ENCODE measurements at regions not wholly inside any gene's neighbourhood (a gene's known extent, or its start where the extent isn't known, plus 50 kb on each side); places are given as distances from the start of the nearest gene placed in this dataset.
A peak's percentile ranks its signal among the peaks of the same experiment; 100 is the strongest.

GRCh38 chr13:50200569-50200968, 185.3 kb downstream of the KCNRG start:
- peak overlapping the region; percentile 57 for H3K27ac ChIP-seq
- TF ChIP-seq, protein P1, sequence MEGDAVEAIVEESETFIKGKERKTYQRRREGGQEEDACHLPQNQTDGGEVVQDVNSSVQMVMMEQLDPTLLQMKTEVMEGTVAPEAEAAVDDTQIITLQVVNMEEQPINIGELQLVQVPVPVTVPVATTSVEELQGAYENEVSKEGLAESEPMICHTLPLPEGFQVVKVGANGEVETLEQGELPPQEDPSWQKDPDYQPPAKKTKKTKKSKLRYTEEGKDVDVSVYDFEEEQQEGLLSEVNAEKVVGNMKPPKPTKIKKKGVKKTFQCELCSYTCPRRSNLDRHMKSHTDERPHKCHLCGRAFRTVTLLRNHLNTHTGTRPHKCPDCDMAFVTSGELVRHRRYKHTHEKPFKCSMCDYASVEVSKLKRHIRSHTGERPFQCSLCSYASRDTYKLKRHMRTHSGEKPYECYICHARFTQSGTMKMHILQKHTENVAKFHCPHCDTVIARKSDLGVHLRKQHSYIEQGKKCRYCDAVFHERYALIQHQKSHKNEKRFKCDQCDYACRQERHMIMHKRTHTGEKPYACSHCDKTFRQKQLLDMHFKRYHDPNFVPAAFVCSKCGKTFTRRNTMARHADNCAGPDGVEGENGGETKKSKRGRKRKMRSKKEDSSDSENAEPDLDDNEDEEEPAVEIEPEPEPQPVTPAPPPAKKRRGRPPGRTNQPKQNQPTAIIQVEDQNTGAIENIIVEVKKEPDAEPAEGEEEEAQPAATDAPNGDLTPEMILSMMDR (conservative IDR thresholded peaks at IDR 0.05): no peak

- H3K27ac ChIP-seq: peak overlapping the region; percentile 57
- TF ChIP-seq, protein P1 (conservative IDR thresholded peaks at IDR 0.05): no peak
Measured at GRCh38 chr13:50200988-50201387, 185.7 kb downstream of the KCNRG start.

DNA sequence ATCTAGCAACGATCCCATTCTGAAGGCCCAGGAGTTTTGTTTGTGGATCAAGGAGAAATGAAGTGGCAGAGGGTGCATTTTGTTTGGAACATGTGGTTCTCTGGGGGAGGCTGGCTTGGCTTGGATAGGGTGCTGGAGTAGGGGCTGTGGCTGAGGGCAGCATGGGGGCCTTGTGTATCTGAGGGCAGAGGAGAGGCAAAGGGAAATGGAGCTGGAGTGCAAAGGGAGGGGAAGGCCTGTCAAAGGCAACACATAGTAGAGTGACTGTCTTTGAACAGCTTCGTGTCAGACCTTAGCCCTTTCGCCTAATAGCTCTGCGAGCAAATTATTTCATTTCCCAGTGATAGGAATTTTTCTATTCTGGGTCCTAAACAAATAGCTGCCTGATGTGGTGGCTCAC, 187.2 kb downstream of the KCNRG start:
- H3K27ac ChIP-seq: no peak overlapping the region

DNA sequence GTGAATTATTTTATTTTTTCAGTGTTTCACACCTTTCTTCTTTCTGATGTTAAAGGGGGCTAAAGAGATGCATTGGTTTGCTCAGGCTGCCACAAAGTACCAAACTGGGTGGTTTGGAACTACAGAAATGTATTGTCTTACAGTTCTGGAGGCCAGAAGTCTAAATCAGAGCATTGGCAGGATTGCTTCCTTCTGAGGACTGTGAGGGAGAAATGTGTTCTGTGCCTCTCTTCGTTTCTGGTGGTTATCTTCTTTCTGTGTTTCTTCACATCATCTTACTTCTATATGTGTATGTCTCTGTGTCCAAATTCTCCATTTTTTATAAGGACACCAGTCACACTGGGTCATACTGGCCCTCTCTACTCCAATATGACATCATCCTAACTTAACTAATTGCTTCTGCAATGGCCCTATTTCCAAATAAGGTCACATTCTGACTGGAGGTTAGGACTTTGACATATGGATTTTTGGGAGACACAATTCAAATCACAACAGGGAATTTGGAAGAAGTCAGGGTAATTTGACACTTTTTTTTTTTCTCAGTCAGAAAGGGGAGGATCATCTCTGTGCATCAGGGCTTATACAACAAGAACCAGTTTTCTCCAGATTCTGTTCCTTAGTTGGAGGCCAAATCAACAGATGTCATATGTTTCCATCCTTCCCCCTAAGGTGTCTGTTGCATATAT, 188.2 kb downstream of the KCNRG start:
- TF ChIP-seq, protein P1 (conservative IDR thresholded peaks at IDR 0.05): no peak
- H3K27ac ChIP-seq: no peak overlapping the region

More for the DNA sequence above, 187.2 kb downstream of the KCNRG start:
- TF ChIP-seq, protein P1 (conservative IDR thresholded peaks at IDR 0.05): no peak

DNA sequence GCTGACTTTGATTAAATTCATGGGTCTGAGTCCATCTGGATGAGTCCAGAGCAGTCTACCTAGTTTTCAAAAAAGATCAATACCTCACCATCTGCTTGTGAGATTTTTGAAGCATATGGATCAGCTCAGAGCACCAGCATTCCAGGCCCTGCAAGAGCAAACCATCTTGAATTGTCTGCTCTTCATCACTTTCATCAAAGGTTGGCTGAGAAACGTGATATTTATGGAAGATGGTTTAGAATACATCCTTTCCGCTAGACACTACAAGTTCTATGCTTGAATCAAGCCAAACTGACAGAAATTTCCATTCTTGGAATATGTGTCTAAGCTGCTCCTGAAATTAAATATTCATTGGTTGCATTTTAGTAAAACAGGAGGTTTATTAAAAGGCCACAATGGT, 190.3 kb downstream of the KCNRG start:
- TF ChIP-seq, protein P1 (conservative IDR thresholded peaks at IDR 0.05): no peak
- H3K27ac ChIP-seq: no peak overlapping the region

- TF ChIP-seq, protein P1 (conservative IDR thresholded peaks at IDR 0.05): no peak
- H3K27ac ChIP-seq: peak overlapping the region; percentile 27; the same call in 1 of the 2 replicates
Measured at GRCh38 chr13:50208826-50209335, 193.6 kb downstream of the KCNRG start.

DNA sequence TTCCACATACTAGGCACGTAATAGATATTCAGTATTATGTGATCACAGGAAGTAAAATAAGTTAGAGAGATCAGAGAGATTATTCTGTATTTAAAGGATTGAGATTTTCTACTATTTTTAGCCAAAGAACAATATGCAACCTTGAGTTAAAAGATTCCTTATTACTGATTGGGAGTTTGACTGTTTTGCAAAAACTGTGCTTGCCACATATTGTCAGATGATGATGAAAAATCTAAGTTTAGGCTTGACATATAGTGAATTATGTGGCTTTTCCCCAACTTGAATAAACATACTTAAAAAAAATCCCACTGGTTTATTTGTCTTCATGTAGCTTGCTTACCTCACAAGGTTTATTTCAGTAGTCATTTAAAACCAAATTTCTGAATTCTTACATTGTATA, 194.4 kb downstream of the KCNRG start:
- no peak overlapping the region for H3K27ac ChIP-seq
- TF ChIP-seq, protein P1 (conservative IDR thresholded peaks at IDR 0.05): no peak
